K562 (cell line): ENCODE measurements at regions not wholly inside any gene's neighbourhood (a gene's known extent, or its start where the extent isn't known, plus 50 kb on each side); places are given as distances from the start of the nearest gene placed in this dataset.

Experiments used
- ATAC-seq: fragments of 200-7000 bp; cut with Tn5 transposase; 3 replicates; pipeline ENCODE4 v1.9.1; 2020; ENCODE audit warnings: moderate library complexity
- BruUV-seq: library from RNA; stranded (reverse); fragments of 400-500 nt; replicated peaks from 2 replicates; lab custom pipeline; 2021; lab: Mats Ljungman, UMichigan
- CTCF ChIA-PET: fragments of 300-600 bp; formaldehyde crosslinking; extraction: SDS; loops from one replicate; lab custom pipeline; 2021; ENCODE audit warnings: low intra/inter-chr PET ratio; lab: Yijun Ruan, JAX
- POLR2A ChIA-PET: fragments of 300-600, 350-650 bp; sonication (Branson Sonifier 250); formaldehyde crosslinking; extraction: SDS; loops from one replicate; lab custom pipeline; 2021; ENCODE audit warnings: antibody characterized with exemption, inconsistent platforms; lab: Yijun Ruan, JAX
- DNase-seq, 4 experiments: peaks; one replicate each; pipeline versions ENCODE4 v3.0.0 to v3.0.0-alpha.2; 2011 to 2018; ENCODE audit warnings: low spot score in 3 of 4, mixed read lengths in 3 of 4; ENCODE audit errors: extremely low read depth in 1 of 4
- FAIRE-seq: peaks from 2 replicates; lab custom pipeline; 2011; peaks lifted over from hg19 to GRCh38; lab: Jason Lieb, UNC
- H2AFZ ChIP-seq: 2 replicates; pipeline ENCODE4 v1.6.0; 2011; ENCODE audit warnings: low read depth, low read length, control low read depth, inconsistent platforms
- H3K27ac ChIP-seq: fragments of 200-600 bp; 3 replicates; pipeline ENCODE4 v1.8.0; 2011; ENCODE audit warnings: low read depth, mild to moderate bottlenecking, control low read depth, inconsistent platforms, low read length, moderate library complexity, mixed read lengths; ENCODE audit errors: extremely low read depth
- H3K27me3 ChIP-seq, 2 experiments: fragments of 300-600 bp in 1 of 2; 2 replicates in 1 of 2; 3 replicates in 1 of 2; pipeline versions ENCODE4 v1.6.0 to v1.8.0; 2011; ENCODE audit warnings: inconsistent platforms in 2 of 2, low read length in 2 of 2, mild to moderate bottlenecking in 1 of 2, mixed read lengths in 1 of 2, moderate library complexity in 1 of 2; ENCODE audit not compliant: control insufficient read depth in 2 of 2, insufficient read depth in 2 of 2
- H3K36me3 ChIP-seq: fragments of 300-600 bp; 3 replicates; pipeline ENCODE4 v1.8.0; 2011; ENCODE audit warnings: mild to moderate bottlenecking, low read length, inconsistent platforms; ENCODE audit not compliant: control insufficient read depth, insufficient read depth
- H3K4me1 ChIP-seq, 2 experiments: fragments of 200-600 bp in 1 of 2; replicated peaks in 1 of 2; 2 replicates in 1 of 2; 3 replicates in 1 of 2; pipeline versions ENCODE4 v1.5.1 to v1.8.0; 2011; ENCODE audit warnings: inconsistent platforms in 2 of 2, low read length in 2 of 2, mild to moderate bottlenecking in 1 of 2, mixed read lengths in 1 of 2, moderate library complexity in 1 of 2; ENCODE audit not compliant: control insufficient read depth in 2 of 2, insufficient read depth in 2 of 2
- H3K4me2 ChIP-seq: 2 replicates; pipeline ENCODE4 v1.6.1; 2011; ENCODE audit warnings: low read length, control low read depth, inconsistent platforms, mixed read lengths; ENCODE audit not compliant: insufficient read depth
- H3K4me3 ChIP-seq: fragments of 200-600 bp; sonication (generic), shearing (Covaris generic); 2 replicates; pipeline ENCODE4 v1.5.1; 2016; ENCODE audit warnings: control low read depth, inconsistent platforms
- H3K79me2 ChIP-seq: fragments of 200-600 bp; 3 replicates; pipeline ENCODE4 v1.8.0; 2011; ENCODE audit warnings: low read length, inconsistent platforms; ENCODE audit not compliant: control insufficient read depth, insufficient read depth
- H3K9ac ChIP-seq, 2 experiments: 2 replicates each; pipeline versions ENCODE4 v1.6.0 to v1.6.1; 2011; ENCODE audit warnings: low read depth in 2 of 2, low read length in 2 of 2, control low read depth in 1 of 2, inconsistent platforms in 1 of 2, mild to moderate bottlenecking in 1 of 2, mixed read lengths in 1 of 2; ENCODE audit not compliant: insufficient read depth in 1 of 2
- H3K9me1 ChIP-seq: one replicate; pipeline ENCODE4 v1.6.0; 2011; ENCODE audit warnings: inconsistent platforms, mild to moderate bottlenecking, low read length, moderate library complexity; ENCODE audit not compliant: control insufficient read depth, insufficient read depth
- H3K9me3 ChIP-seq: replicated peaks from 2 replicates; pipeline ENCODE4 v1.5.1; 2011; ENCODE audit warnings: low read depth, low read length, inconsistent platforms; ENCODE audit not compliant: control insufficient read depth, insufficient read depth
- H4K20me1 ChIP-seq: replicated peaks from 2 replicates; pipeline ENCODE4 v1.6.1; 2011; ENCODE audit warnings: low read length, inconsistent platforms, mixed read lengths; ENCODE audit not compliant: control insufficient read depth, insufficient read depth
- ETV1 ChIP-seq: fragments of 450-650 bp; conservative IDR thresholded peaks from 2 replicates; pipeline ENCODE4 v1.6.1; 2016; ENCODE audit warnings: missing genetic modification characterization, control low read depth, low read depth, missing compliant biosample characterization
- FOXA3 ChIP-seq, 2 experiments: fragments of 450-650 bp in 1 of 2; sonication (generic) in 1 of 2; formaldehyde crosslinking; IDR thresholded peaks in 1 of 2; conservative IDR thresholded peaks in 1 of 2; 2 replicates each; pipeline versions ENCODE4 v1.4.0 to v1.8.0; 2020 to 2022; ENCODE audit warnings: mild to moderate bottlenecking in 2 of 2, missing genetic modification reagents in 1 of 2
- FOXJ2 ChIP-seq: fragments of 200-800 bp; sonication (Bioruptor generic); IDR thresholded peaks from 2 replicates; pipeline ENCODE4 v1.6.1; 2016; ENCODE audit warnings: missing genetic modification characterization, missing compliant biosample characterization
- GATA2 ChIP-seq: sonication (generic); formaldehyde crosslinking; IDR thresholded peaks from 2 replicates; pipeline ENCODE4 v1.4.0; 2020; ENCODE audit warnings: mild to moderate bottlenecking, missing genetic modification reagents
- MEF2A ChIP-seq: IDR thresholded peaks from 2 replicates; pipeline ENCODE4 v1.6.1; 2011; ENCODE audit warnings: low read depth, mild to moderate bottlenecking, low read length, moderate library complexity; ENCODE audit not compliant: control insufficient read depth
- MYNN ChIP-seq, 2 experiments: sonication (generic); formaldehyde crosslinking in 1 of 2; IDR thresholded peaks; 2 replicates each; pipeline versions ENCODE4 v1.5.0 to v1.6.1; 2016 to 2020; ENCODE audit warnings: antibody characterized with exemption in 1 of 2, missing genetic modification reagents in 1 of 2
- NCOA1 ChIP-seq: fragments of 450-650 bp; IDR thresholded peaks from 2 replicates; pipeline ENCODE4 v1.6.1; 2016; ENCODE audit warnings: low read depth
- POLR2AphosphoS5 ChIP-seq: IDR thresholded peaks from 2 replicates; pipeline ENCODE4 v1.6.1; 2011; ENCODE audit warnings: mild to moderate bottlenecking, low read depth, low read length, moderate library complexity; ENCODE audit not compliant: control insufficient read depth, insufficient read depth
- PRMT5 ChIP-seq: sonication (generic); formaldehyde crosslinking; IDR thresholded peaks from 2 replicates; pipeline ENCODE4 v1.5.0; 2020; ENCODE audit warnings: missing genetic modification reagents
- ZNF239 ChIP-seq: fragments of 250-450 bp; sonication (Bioruptor Pico); IDR thresholded peaks from 2 replicates; pipeline ENCODE4 v1.4.0; 2020; ENCODE audit warnings: mild to moderate bottlenecking
- ZNF444 ChIP-seq: fragments of 250-450 bp; sonication (Bioruptor Pico); IDR thresholded peaks from 2 replicates; pipeline ENCODE4 v1.4.0; 2020; ENCODE audit warnings: mild to moderate bottlenecking, moderate library complexity
- ZNF644 ChIP-seq: fragments of 200-800 bp; sonication (Bioruptor generic); IDR thresholded peaks from 2 replicates; pipeline ENCODE4 v1.6.1; 2016; ENCODE audit warnings: low read depth, missing genetic modification characterization, missing compliant biosample characterization
- ZNF695 ChIP-seq: fragments of 450-650 bp; formaldehyde crosslinking; IDR thresholded peaks from 2 replicates; pipeline ENCODE4 v1.4.0; 2020; ENCODE audit warnings: mild to moderate bottlenecking, moderate library complexity
- ZNF699 ChIP-seq: fragments of 250-450 bp; sonication (Bioruptor Pico); IDR thresholded peaks from 2 replicates; pipeline ENCODE4 v1.8.0; 2021; ENCODE audit warnings: mild to moderate bottlenecking, moderate library complexity; ENCODE audit not compliant: insufficient replicate concordance
- in situ Hi-C: fragments of 300-500 bp; cut with MboI; formaldehyde crosslinking; loops from 4 replicates; pipeline ENCODE4 v1.15.0; 2018; ENCODE audit warnings: inconsistent platforms, mixed read lengths
- intact Hi-C: fragments of 100-400 bp; cut with micrococcal nuclease; formaldehyde crosslinking; loops from 2 replicates; pipeline ENCODE4 v1.14.2; 2022
- TF ChIP-seq, protein P1 (sequence below): fragments of 450-650 bp; conservative IDR thresholded peaks from 2 replicates; pipeline ENCODE4 v1.6.1; 2016; ENCODE audit warnings: missing genetic modification characterization, low read depth, mild to moderate bottlenecking, control low read depth, missing compliant biosample characterization

DNA sequence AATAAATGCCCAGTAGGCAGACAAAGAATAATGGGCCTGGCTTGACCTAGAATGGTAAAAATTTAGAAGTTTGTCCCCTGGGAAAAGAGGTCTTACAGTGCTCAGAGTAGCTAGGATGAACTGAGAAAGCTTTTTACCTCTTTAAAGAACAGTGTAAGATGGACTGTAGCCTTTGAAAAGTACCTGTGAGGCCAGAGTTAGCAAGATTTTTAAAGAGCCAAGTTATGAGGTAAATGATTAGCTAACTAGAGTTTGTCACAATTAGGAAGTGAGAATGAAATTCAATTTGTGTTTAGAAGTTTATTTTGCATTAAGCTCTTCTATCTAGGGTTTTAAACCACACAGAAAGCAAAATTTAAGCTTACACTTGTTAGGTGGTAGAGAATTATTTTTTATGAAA, 480.9 kb downstream of the ZIC1 start:
- FAIRE-seq = no peak
- TF ChIP-seq FOXA3 (CRISPR knock-in tag; conservative IDR thresholded peaks at IDR 0.05 in 1 of 2, IDR thresholded peaks at IDR 0.05 in 1 of 2) (no peak), ZNF239 (CRISPR knock-in tag) (no peak), GATA2 (CRISPR knock-in tag) (no peak), ETV1 (tag) (no peak), FOXJ2 (tag) (no peak), MEF2A (no peak), ZNF695 (CRISPR knock-in tag) (no peak), ZNF644 (tag) (no peak), NCOA1 (no peak), ZNF444 (CRISPR knock-in tag) (no peak), ZNF699 (CRISPR knock-in tag) (no peak), POLR2AphosphoS5 (no peak), MYNN (IDR thresholded peaks at IDR 0.05) (no peak), MYNN (CRISPR knock-in tag; IDR thresholded peaks at IDR 0.05) (no peak), PRMT5 (no peak)
- TF ChIP-seq, protein P1, sequence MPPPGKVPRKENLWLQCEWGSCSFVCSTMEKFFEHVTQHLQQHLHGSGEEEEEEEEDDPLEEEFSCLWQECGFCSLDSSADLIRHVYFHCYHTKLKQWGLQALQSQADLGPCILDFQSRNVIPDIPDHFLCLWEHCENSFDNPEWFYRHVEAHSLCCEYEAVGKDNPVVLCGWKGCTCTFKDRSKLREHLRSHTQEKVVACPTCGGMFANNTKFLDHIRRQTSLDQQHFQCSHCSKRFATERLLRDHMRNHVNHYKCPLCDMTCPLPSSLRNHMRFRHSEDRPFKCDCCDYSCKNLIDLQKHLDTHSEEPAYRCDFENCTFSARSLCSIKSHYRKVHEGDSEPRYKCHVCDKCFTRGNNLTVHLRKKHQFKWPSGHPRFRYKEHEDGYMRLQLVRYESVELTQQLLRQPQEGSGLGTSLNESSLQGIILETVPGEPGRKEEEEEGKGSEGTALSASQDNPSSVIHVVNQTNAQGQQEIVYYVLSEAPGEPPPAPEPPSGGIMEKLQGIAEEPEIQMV = no peak
- no peaks in the 10 kb centered on the region for H3K4me1 ChIP-seq

More for the DNA sequence above, 480.9 kb downstream of the ZIC1 start:
- Histone ChIP-seq H3K36me3 (no peaks in the 10 kb centered on the region), H3K9me3 (no peaks in the 10 kb centered on the region), H3K79me2 (no peaks in the 10 kb centered on the region), H3K27me3 (no peaks in the 10 kb centered on the region), H4K20me1 (no peaks in the 10 kb centered on the region), H3K4me3 (no peak overlapping the region), H3K9me1 (no peaks in the 10 kb centered on the region), H3K9ac (no peak overlapping the region), H2AFZ (no peak overlapping the region), H3K4me2 (no peak overlapping the region), H3K27ac (no peak overlapping the region)
- ChIA-PET POLR2A (no interaction called here), CTCF (no interaction called here)
- in situ Hi-C loops (no loop called here), intact Hi-C loops (no loop called here)
- ATAC-seq (no peak), DNase-seq (no peak)
- BruUV-seq = no TSS peak
